WTC11 (cell line): ENCODE measurements at regions not wholly inside any gene's neighbourhood (a gene's known extent, or its start where the extent isn't known, plus 50 kb on each side); places are given as distances from the start of the nearest gene placed in this dataset.

Source experiments
- ATAC-seq: fragments of 200-7000 bp; cut with Tn5 transposase; 2 replicates; pipeline ENCODE4 v1.10.0; 2021; ENCODE audit warnings: mild to moderate bottlenecking, moderate library complexity
- CTCF ChIA-PET: fragments of 300-600 bp; sonication (Branson Sonifier 250); formaldehyde crosslinking; loops from one replicate; lab custom pipeline; 2021; ENCODE audit warnings: antibody characterized with exemption; lab: Charles Lee
- POLR2A ChIA-PET: fragments of 350-600 bp; sonication (Branson Sonifier 250); formaldehyde crosslinking; loops from one replicate; lab custom pipeline; 2021; ENCODE audit warnings: antibody characterized with exemption; lab: Charles Lee
- DNase-seq: peaks from one replicate; pipeline ENCODE4 v3.0.0; 2021; ENCODE audit warnings: low spot score
- H3K27ac Mint-ChIP-seq: 2 replicates; pipeline ENCODE4 v1.8.0; 2021; ENCODE audit warnings: mixed read lengths
- H3K27me3 Mint-ChIP-seq: 2 replicates; pipeline ENCODE4 v1.8.0; 2021; ENCODE audit warnings: low read depth, mild to moderate bottlenecking, moderate library complexity, mixed read lengths
- H3K36me3 Mint-ChIP-seq: 2 replicates; pipeline ENCODE4 v1.8.0; 2021; ENCODE audit warnings: mixed read lengths
- H3K4me1 Mint-ChIP-seq: 2 replicates; pipeline ENCODE4 v1.8.0; 2022; ENCODE audit warnings: mixed read lengths
- H3K4me3 Mint-ChIP-seq: 2 replicates; pipeline ENCODE4 v1.8.0; 2021; ENCODE audit warnings: mild to moderate bottlenecking, moderate library complexity, mixed read lengths
- H3K9me3 Mint-ChIP-seq: 2 replicates; pipeline ENCODE4 v1.8.0; 2021; ENCODE audit warnings: mixed read lengths
- CBFB ChIP-seq: sonication (generic); formaldehyde crosslinking; IDR thresholded peaks from 2 replicates; pipeline ENCODE4 v1.8.1; 2022; ENCODE audit warnings: mild to moderate bottlenecking, low read depth, missing genetic modification reagents
- CREM ChIP-seq: sonication (generic); formaldehyde crosslinking; IDR thresholded peaks from 2 replicates; pipeline ENCODE4 v1.8.1; 2022; ENCODE audit warnings: mild to moderate bottlenecking, missing genetic modification reagents, moderate library complexity
- ESRRA ChIP-seq: sonication (generic); formaldehyde crosslinking; IDR thresholded peaks from 2 replicates; pipeline ENCODE4 v1.8.1; 2022; ENCODE audit warnings: mild to moderate bottlenecking, missing genetic modification reagents, borderline replicate concordance
- FOXP1 ChIP-seq: sonication (generic); formaldehyde crosslinking; IDR thresholded peaks from 2 replicates; pipeline ENCODE4 v1.8.0; 2022; ENCODE audit warnings: missing genetic modification reagents, mild to moderate bottlenecking, moderate library complexity, borderline replicate concordance
- JAZF1 ChIP-seq: fragments of 250-450 bp; sonication (Bioruptor Pico); IDR thresholded peaks from 2 replicates; pipeline ENCODE4 v1.9.0; 2021; ENCODE audit warnings: moderate library complexity, mild to moderate bottlenecking, inconsistent platforms
- NR2C2 ChIP-seq: sonication (generic); formaldehyde crosslinking; IDR thresholded peaks from 2 replicates; pipeline ENCODE4 v1.8.0; 2022; ENCODE audit warnings: mild to moderate bottlenecking, missing genetic modification reagents
- SOX15 ChIP-seq: fragments of 250-450 bp; sonication (Bioruptor Pico); IDR thresholded peaks from 2 replicates; pipeline ENCODE4 v1.9.0; 2021; ENCODE audit warnings: mild to moderate bottlenecking
- SP1 ChIP-seq: sonication (generic); formaldehyde crosslinking; conservative IDR thresholded peaks from 2 replicates; pipeline ENCODE4 v1.8.1; 2022; ENCODE audit warnings: missing genetic modification reagents
- ZNF121 ChIP-seq: sonication (generic); formaldehyde crosslinking; IDR thresholded peaks from 2 replicates; pipeline ENCODE4 v1.8.0; 2023; ENCODE audit warnings: missing genetic modification reagents
- ZNF219 ChIP-seq: sonication (generic); formaldehyde crosslinking; IDR thresholded peaks from 2 replicates; pipeline ENCODE4 v1.8.0; 2023; ENCODE audit warnings: missing genetic modification reagents, mild to moderate bottlenecking, borderline replicate concordance
- TF ChIP-seq, protein P1 (sequence below): sonication (generic); formaldehyde crosslinking; IDR thresholded peaks from 2 replicates; pipeline ENCODE4 v1.8.1; 2022; ENCODE audit warnings: missing genetic modification reagents, borderline replicate concordance
- TF ChIP-seq, protein P2 (sequence below): sonication (generic); formaldehyde crosslinking; IDR thresholded peaks from 2 replicates; pipeline ENCODE4 v1.8.1; 2022; ENCODE audit warnings: mild to moderate bottlenecking, missing genetic modification reagents, moderate library complexity, borderline replicate concordance
- TF ChIP-seq, protein P3 (sequence below): fragments of 250-450 bp; sonication (Bioruptor Pico); IDR thresholded peaks from 2 replicates; pipeline ENCODE4 v1.9.0; 2021; ENCODE audit warnings: moderate library complexity, mild to moderate bottlenecking, inconsistent platforms, borderline replicate concordance
- TF ChIP-seq, protein P4 (sequence below): sonication (generic); formaldehyde crosslinking; IDR thresholded peaks from 2 replicates; pipeline ENCODE4 v1.8.1; 2023; ENCODE audit warnings: mild to moderate bottlenecking, missing genetic modification reagents
- TF ChIP-seq, protein P5 (sequence below): sonication (generic); formaldehyde crosslinking; IDR thresholded peaks from 2 replicates; pipeline ENCODE4 v1.8.1; 2023; ENCODE audit warnings: mild to moderate bottlenecking, moderate library complexity, missing genetic modification reagents
- TF ChIP-seq, protein P6 (sequence below): sonication (generic); formaldehyde crosslinking; IDR thresholded peaks from 2 replicates; pipeline ENCODE4 v1.8.1; 2022; ENCODE audit warnings: mild to moderate bottlenecking, moderate library complexity, missing genetic modification reagents

DNA sequence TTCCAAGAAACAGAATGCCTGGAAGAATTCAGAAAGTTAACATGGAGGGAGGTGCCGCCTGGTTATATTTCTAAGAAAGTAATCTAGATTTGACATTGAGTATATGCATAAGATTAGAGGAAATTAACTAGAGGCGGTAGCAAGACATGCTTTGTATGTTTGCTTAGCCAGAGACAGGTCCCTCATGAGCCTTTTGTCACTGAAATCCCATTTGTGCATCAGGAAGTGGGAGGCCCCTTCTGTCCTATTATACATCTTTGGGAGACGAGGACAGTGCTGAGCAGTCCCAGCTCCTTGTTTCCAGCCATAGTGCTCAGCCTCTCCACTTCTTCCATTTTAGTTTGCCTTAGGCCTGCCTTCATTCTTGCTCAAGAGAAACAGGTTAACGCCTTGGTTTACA is 115.4 kb upstream of the LHCGR start:
- peaks cover 8% of the 10 kb centered on the region for H3K4me1 Mint-ChIP-seq
- ATAC-seq: no peak
- H3K27ac Mint-ChIP-seq: no peak overlapping the region
- TF ChIP-seq, protein P1, sequence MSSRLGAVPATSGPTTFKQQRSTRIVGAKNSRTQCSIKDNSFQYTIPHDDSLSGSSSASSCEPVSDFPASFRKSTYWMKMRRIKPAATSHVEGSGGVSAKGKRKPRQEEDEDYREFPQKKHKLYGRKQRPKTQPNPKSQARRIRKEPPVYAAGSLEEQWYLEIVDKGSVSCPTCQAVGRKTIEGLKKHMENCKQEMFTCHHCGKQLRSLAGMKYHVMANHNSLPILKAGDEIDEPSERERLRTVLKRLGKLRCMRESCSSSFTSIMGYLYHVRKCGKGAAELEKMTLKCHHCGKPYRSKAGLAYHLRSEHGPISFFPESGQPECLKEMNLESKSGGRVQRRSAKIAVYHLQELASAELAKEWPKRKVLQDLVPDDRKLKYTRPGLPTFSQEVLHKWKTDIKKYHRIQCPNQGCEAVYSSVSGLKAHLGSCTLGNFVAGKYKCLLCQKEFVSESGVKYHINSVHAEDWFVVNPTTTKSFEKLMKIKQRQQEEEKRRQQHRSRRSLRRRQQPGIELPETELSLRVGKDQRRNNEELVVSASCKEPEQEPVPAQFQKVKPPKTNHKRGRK (CRISPR knock-in tag): no peak
- TF ChIP-seq CBFB (CRISPR knock-in tag): no peak
- no peak for TF ChIP-seq SP1
- TF ChIP-seq JAZF1 (CRISPR knock-in tag): no peak
- no peak for TF ChIP-seq ZNF219 (CRISPR knock-in tag)
- H3K27me3 Mint-ChIP-seq: no peaks in the 10 kb centered on the region
- H3K4me3 Mint-ChIP-seq: no peak overlapping the region
- ChIA-PET POLR2A (no interaction called here), CTCF (no interaction called here)
- no peaks in the 10 kb centered on the region for H3K36me3 Mint-ChIP-seq
- H3K9me3 Mint-ChIP-seq: peaks cover 5% of the 10 kb centered on the region
- no peak for DNase-seq

DNA sequence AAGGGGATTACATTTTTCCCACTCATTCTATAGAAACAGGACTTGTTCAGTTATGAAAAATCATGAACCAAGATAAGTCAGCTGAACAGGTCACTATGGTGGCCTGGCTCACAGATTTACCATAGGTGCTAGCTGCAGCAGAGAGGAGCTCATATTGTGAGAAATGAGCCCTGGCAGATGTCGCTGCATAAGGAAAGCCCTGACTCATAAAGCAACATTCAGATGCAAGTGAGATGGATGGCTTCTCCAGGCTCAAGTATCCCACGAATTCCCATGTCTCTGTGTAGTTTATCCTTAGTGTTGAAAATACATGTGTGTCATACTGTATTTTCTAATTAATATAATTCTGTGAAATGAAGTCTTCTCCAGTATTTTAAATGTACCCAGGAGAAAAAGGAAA is 115.0 kb upstream of the LHCGR start:
- H3K36me3 Mint-ChIP-seq: no peaks in the 10 kb centered on the region
- no peaks in the 10 kb centered on the region for H3K27me3 Mint-ChIP-seq
- ChIA-PET POLR2A (no interaction called here), CTCF (no interaction called here)
- TF ChIP-seq NR2C2: no peak
- no peak for TF ChIP-seq ESRRA (CRISPR knock-in tag)
- TF ChIP-seq ZNF121 (CRISPR knock-in tag): no peak
- no peak for TF ChIP-seq CREM
- TF ChIP-seq, protein P2, sequence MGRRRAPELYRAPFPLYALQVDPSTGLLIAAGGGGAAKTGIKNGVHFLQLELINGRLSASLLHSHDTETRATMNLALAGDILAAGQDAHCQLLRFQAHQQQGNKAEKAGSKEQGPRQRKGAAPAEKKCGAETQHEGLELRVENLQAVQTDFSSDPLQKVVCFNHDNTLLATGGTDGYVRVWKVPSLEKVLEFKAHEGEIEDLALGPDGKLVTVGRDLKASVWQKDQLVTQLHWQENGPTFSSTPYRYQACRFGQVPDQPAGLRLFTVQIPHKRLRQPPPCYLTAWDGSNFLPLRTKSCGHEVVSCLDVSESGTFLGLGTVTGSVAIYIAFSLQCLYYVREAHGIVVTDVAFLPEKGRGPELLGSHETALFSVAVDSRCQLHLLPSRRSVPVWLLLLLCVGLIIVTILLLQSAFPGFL (CRISPR knock-in tag): no peak
- TF ChIP-seq, protein P3, sequence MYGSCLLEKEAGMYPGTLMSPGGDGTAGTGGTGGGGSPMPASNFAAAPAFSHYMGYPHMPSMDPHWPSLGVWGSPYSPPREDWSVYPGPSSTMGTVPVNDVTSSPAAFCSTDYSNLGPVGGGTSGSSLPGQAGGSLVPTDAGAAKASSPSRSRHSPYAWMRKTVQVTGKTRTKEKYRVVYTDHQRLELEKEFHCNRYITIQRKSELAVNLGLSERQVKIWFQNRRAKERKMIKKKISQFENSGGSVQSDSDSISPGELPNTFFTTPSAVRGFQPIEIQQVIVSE (CRISPR knock-in tag): no peak
- DNase-seq (no peak), ATAC-seq (peak; percentile 52)
- no peak overlapping the region for H3K27ac Mint-ChIP-seq
- no peak overlapping the region for H3K4me3 Mint-ChIP-seq
- H3K4me1 Mint-ChIP-seq: peaks cover 8% of the 10 kb centered on the region
- H3K9me3 Mint-ChIP-seq: peaks cover 5% of the 10 kb centered on the region

DNA sequence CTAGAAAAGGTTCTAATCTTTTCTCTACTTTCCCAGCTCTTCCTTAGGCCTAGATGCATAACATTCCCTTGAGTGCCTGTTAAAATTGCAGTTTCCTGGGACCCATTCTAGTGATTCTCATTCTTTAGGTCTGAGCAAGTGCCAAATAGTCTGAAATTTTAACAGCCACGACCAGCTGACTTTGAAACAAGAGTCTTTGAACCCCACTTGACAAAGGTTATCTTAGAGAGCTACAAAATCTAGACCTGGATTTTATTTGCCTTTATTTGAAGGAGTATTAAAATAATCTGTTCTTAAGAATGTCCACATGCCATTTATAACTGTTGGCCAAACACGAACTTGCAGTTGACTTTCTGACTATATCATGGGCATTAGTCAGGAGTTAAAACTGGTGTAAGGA is 110.2 kb upstream of the LHCGR start:
- ChIA-PET POLR2A (no interaction called here), CTCF (no interaction called here)
- Mint-ChIP-seq H3K4me1 (peaks cover 10% of the 10 kb centered on the region), H3K36me3 (no peaks in the 10 kb centered on the region), H3K27me3 (no peaks in the 10 kb centered on the region), H3K4me3 (no peak overlapping the region), H3K9me3 (peaks cover 5% of the 10 kb centered on the region), H3K27ac (no peak overlapping the region)
- DNase-seq (no peak), ATAC-seq (no peak)
- TF ChIP-seq FOXP1 (CRISPR knock-in tag) (no peak), SOX15 (CRISPR knock-in tag) (no peak)
- TF ChIP-seq, protein P4, sequence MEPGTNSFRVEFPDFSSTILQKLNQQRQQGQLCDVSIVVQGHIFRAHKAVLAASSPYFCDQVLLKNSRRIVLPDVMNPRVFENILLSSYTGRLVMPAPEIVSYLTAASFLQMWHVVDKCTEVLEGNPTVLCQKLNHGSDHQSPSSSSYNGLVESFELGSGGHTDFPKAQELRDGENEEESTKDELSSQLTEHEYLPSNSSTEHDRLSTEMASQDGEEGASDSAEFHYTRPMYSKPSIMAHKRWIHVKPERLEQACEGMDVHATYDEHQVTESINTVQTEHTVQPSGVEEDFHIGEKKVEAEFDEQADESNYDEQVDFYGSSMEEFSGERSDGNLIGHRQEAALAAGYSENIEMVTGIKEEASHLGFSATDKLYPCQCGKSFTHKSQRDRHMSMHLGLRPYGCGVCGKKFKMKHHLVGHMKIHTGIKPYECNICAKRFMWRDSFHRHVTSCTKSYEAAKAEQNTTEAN (CRISPR knock-in tag): no peak
- TF ChIP-seq, protein P5, sequence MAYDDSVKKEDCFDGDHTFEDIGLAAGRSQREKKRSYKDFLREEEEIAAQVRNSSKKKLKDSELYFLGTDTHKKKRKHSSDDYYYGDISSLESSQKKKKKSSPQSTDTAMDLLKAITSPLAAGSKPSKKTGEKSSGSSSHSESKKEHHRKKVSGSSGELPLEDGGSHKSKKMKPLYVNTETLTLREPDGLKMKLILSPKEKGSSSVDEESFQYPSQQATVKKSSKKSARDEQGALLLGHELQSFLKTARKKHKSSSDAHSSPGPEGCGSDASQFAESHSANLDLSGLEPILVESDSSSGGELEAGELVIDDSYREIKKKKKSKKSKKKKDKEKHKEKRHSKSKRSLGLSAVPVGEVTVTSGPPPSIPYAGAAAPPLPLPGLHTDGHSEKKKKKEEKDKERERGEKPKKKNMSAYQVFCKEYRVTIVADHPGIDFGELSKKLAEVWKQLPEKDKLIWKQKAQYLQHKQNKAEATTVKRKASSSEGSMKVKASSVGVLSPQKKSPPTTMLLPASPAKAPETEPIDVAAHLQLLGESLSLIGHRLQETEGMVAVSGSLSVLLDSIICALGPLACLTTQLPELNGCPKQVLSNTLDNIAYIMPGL: no peak
- TF ChIP-seq, protein P6, sequence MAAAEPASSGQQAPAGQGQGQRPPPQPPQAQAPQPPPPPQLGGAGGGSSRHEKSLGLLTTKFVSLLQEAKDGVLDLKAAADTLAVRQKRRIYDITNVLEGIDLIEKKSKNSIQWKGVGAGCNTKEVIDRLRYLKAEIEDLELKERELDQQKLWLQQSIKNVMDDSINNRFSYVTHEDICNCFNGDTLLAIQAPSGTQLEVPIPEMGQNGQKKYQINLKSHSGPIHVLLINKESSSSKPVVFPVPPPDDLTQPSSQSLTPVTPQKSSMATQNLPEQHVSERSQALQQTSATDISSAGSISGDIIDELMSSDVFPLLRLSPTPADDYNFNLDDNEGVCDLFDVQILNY: no peak
